ENCODE measurements at regions not wholly inside any gene's neighbourhood (a gene's known extent, or its start where the extent isn't known, plus 50 kb on each side); places are given as distances from the start of the nearest gene placed in this dataset.
"Not testable (repeated sequence)": the region's sequence is repeated elsewhere in the genome, so short reads cannot be mapped to it uniquely, and the experiment has no call there.

GRCh38 chr6:60870779-60871178, 1415.2 kb downstream of the KHDRBS2 start:
- not testable (repeated sequence) for TF ChIP-seq CTCF (conservative IDR thresholded peaks at IDR 0.05; ENCODE audit: low read depth, low read length); EZH2 (IDR thresholded peaks at IDR 0.05; ENCODE audit: borderline replicate concordance, low read depth, low read length, poor library complexity, severe bottlenecking)

Measured in A673 (cell line).